Common myeloid progenitor, CD34-positive (primary cell): ENCODE measurements at regions not wholly inside any gene's neighbourhood (a gene's known extent, or its start where the extent isn't known, plus 50 kb on each side); places are given as distances from the start of the nearest gene placed in this dataset.
A peak's percentile ranks its signal among the peaks of the same experiment; 100 is the strongest.

Source experiments
- CTCF ChIA-PET: fragments of 350-600 bp; sonication (Branson Sonifier 250); formaldehyde crosslinking; loops from one replicate; lab custom pipeline; 2021; ENCODE audit warnings: antibody characterized with exemption; lab: Charles Lee
- POLR2A ChIA-PET: fragments of 350-600 bp; sonication (Branson Sonifier 250); formaldehyde crosslinking; loops from one replicate; lab custom pipeline; 2021; ENCODE audit warnings: antibody characterized with exemption; lab: Charles Lee
- DNase-seq, 3 donors: peaks; one replicate each; pipeline versions ENCODE4 v3.0.0 to v3.0.0-alpha.2; 2013
- H3K27ac ChIP-seq, 2 experiments: 1 replicate in 1 of 2; 2 replicates in 1 of 2; pipeline ENCODE4 v1.7.0; 2013; ENCODE audit warnings: inconsistent platforms in 2 of 2, low read length in 2 of 2, mild to moderate bottlenecking in 2 of 2, low read depth in 1 of 2, moderate library complexity in 1 of 2; ENCODE audit not compliant: severe bottlenecking in 2 of 2, insufficient read depth in 1 of 2, poor library complexity in 1 of 2
- H3K27me3 ChIP-seq, 5 experiments: replicated peaks in 2 of 5; 1 replicate in 3 of 5; 2 replicates in 2 of 5; pipeline versions ENCODE4 v1.6.1 to v1.7.0; 2013; ENCODE audit warnings: low read length in 4 of 5, mild to moderate bottlenecking in 2 of 5, moderate library complexity in 2 of 5, inconsistent platforms in 1 of 5; ENCODE audit not compliant: insufficient read depth in 5 of 5, control insufficient read depth in 4 of 5
- H3K36me3 ChIP-seq, 4 experiments: 1 replicate in 2 of 4; 2 replicates in 2 of 4; pipeline versions ENCODE4 v1.6.1 to v1.7.0; 2013; ENCODE audit warnings: low read length in 3 of 4, control low read depth in 1 of 4, mild to moderate bottlenecking in 1 of 4; ENCODE audit not compliant: control insufficient read depth in 4 of 4, insufficient read depth in 4 of 4
- H3K4me1 ChIP-seq, 4 experiments: 1 replicate in 3 of 4; 2 replicates in 1 of 4; pipeline versions ENCODE4 v1.6.1 to v1.7.1; 2013; ENCODE audit warnings: low read length in 3 of 4, mild to moderate bottlenecking in 3 of 4, control low read depth in 1 of 4, inconsistent platforms in 1 of 4, moderate library complexity in 1 of 4; ENCODE audit not compliant: control insufficient read depth in 4 of 4, insufficient read depth in 4 of 4; ENCODE audit errors: control extremely low read depth in 1 of 4
- H3K4me3 ChIP-seq, 7 experiments: 1 replicate in 4 of 7; 2 replicates in 3 of 7; pipeline versions ENCODE4 v1.5.1 to v1.7.0; 2013; ENCODE audit warnings: mild to moderate bottlenecking in 7 of 7, low read length in 6 of 7, moderate library complexity in 6 of 7, inconsistent platforms in 2 of 7, low read depth in 2 of 7, control low read depth in 1 of 7; ENCODE audit not compliant: insufficient read depth in 4 of 7, control insufficient read depth in 1 of 7; ENCODE audit errors: extremely low read depth in 1 of 7
- H3K9me3 ChIP-seq, 5 experiments: 1 replicate in 4 of 5; 2 replicates in 1 of 5; pipeline versions ENCODE4 v1.6.1 to v1.7.1; 2013; ENCODE audit warnings: low read length in 4 of 5, mild to moderate bottlenecking in 2 of 5, inconsistent platforms in 1 of 5, low read depth in 1 of 5, moderate library complexity in 1 of 5; ENCODE audit not compliant: control insufficient read depth in 4 of 5, insufficient read depth in 2 of 5; ENCODE audit errors: control extremely low read depth in 1 of 5
- WGBS: methylation state at CpG from one replicate; pipeline ENCODE4 v1.1.5; 2013; ENCODE audit not compliant: insufficient coverage; 5-methylcytosine and 5-hydroxymethylcytosine counted together

DNA sequence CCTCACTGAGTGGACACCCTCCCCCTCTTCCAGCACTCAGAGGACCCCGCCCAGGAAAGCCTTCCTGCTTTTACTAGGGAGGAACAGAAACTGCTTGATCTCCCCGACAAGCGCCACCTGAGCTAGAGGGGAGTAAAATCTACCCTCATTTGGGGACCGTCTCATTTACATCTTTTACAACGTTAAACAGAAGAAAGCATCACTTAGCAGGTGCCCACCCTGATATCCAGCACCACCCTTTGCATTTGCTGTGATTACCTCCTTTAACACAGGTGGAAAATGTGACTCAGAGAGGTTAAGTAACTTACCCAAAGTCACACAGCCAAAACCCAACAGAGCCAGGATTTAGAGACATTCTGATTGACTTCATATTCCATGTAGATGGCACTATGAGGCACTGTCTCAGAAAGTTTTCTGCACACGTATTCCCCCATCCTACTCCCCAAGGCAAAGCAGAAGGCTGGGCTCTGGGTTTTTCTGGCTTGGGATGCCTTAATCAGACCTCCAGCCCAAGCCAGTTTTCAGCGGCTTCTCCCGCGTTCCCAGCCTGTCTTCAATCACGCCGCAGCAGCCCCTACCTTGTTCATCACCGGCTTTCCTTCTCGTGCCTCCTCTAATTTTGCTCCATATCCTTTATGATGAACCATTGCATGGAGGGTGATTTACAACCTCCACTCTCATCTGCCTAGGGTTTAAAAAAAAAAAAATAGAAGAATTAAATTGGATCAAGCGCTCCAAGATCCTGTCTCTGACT, 314.6 kb upstream of the PROK2 start:
- peaks cover 14 to 47% (median 30%) of the 10 kb centered on the region in 4 experiments for H3K4me1 ChIP-seq
- no peak for DNase-seq
- POLR2A ChIA-PET = no interaction called here
- H3K4me3 ChIP-seq = peak overlapping the region in 4 of 7 experiments; percentile 50 to 73 (median 60)
- H3K27ac ChIP-seq = peak overlapping the region in 1 of 2 experiments; percentile 88
- H3K27me3 ChIP-seq = no peaks in the 10 kb centered on the region
- H3K9me3 ChIP-seq = no peaks in the 10 kb centered on the region
- CTCF ChIA-PET = interaction anchor here (1.4 kb wide), 1 partner anchor 44 kb away, joined by 3 read pairs; no protein-coding TSS in a partner anchor
- WGBS = 80% methylated on average over 9 of the region's 14 CpGs
- H3K36me3 ChIP-seq = no peaks in the 10 kb centered on the region

GRCh38 chr3:72097053-72097452, 312.1 kb upstream of the PROK2 start:
- no peak for DNase-seq
- no peak overlapping the region for H3K27ac ChIP-seq
- ChIA-PET CTCF (interaction anchor here (0.5 to 1.4 kb wide), 2 partner anchors 13 to 319 kb away, joined by 3 to 4 read pairs; no protein-coding TSS in a partner anchor), POLR2A (no interaction called here)
- no peak overlapping the region for H3K4me3 ChIP-seq
- H3K4me1 ChIP-seq = peaks cover 14 to 42% (median 28%) of the 10 kb centered on the region in 4 experiments
- H3K36me3 ChIP-seq = no peaks in the 10 kb centered on the region
- no peaks in the 10 kb centered on the region for H3K27me3 ChIP-seq
- no peaks in the 10 kb centered on the region for H3K9me3 ChIP-seq

DNA sequence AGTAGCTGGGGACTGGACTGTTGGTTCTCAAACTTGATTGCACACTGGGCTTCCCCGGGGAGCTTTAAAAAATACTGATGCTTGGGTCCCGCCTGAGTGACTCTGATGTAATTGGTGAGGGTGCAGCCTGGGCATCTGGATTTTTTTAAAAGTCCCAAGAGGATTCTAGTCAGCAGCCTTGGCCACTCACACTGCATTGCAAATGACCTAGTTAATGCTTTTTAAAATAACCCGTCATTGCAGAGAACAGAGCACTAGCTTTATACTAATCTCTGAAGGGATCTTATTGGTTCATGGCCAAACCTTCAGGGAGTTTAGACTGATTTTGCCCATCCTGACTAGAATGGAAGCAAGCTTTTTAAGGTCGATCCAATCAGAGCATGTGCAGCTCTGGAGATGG, 310.6 kb upstream of the PROK2 start:
- H3K4me1 ChIP-seq = peaks cover 4 to 27% (median 15%) of the 10 kb centered on the region in 4 experiments
- ChIA-PET POLR2A (no interaction called here), CTCF (interaction anchor here (0.9 to 1.5 kb wide), 3 partner anchors 16 to 164 kb away, joined by 3 read pairs; no protein-coding TSS in a partner anchor)
- no peak overlapping the region for H3K27ac ChIP-seq
- H3K36me3 ChIP-seq = no peaks in the 10 kb centered on the region
- no peaks in the 10 kb centered on the region for H3K27me3 ChIP-seq
- no peak for DNase-seq
- H3K9me3 ChIP-seq = no peaks in the 10 kb centered on the region
- no peak overlapping the region for H3K4me3 ChIP-seq
- 80% methylated on average over 1 of the region's 4 CpGs for WGBS

- Histone ChIP-seq H3K4me3 (no peak overlapping the region), H3K9me3 (no peaks in the 10 kb centered on the region), H3K4me1 (peaks cover 0 to 11% (median 4%) of the 10 kb centered on the region in 4 experiments), H3K36me3 (no peaks in the 10 kb centered on the region), H3K27me3 (no peaks in the 10 kb centered on the region), H3K27ac (no peak overlapping the region)
- WGBS = 91% methylated on average over 3 of the region's 3 CpGs
- DNase-seq = no peak
- ChIA-PET CTCF (interaction anchor here (1.5 kb wide), 1 partner anchor 10 kb away, joined by 3 read pairs; no protein-coding TSS in a partner anchor), POLR2A (no interaction called here)
Measured at GRCh38 chr3:72093992-72094334, 309.0 kb upstream of the PROK2 start.

DNA sequence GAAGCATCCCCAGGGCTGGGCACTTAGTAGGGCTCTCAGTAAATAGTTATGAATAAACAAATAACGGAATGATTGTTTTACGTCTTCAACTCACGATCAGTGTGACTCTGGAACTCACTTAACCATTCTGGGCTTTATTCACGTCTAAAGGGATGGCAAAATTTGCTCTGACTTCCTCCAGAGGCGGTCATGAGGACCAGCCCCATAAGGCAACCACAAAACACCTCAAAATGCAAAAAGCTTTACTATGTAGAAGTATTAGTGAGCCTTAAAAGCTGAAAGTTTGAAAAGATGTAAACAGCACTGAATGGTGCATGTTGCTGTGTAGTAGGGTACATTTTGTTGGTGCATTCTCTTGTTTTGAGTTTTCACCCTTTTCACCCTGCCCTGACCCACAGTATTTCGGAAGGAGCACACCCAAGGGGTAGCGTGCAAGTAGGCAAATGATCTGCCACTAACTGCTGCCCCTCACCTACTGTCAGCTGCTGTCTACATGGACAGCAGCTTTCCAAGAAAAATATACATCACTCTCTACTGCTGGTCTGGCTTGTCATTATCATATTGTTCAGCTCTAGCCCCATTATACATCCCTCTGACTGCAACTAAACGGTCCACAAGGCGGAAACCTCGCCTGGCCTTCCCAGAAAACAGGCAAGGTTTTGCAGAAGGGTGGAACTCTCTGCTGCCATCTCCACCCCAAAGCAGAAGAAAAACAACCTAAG, 308.5 kb upstream of the PROK2 start:
- no peaks in the 10 kb centered on the region for H3K9me3 ChIP-seq
- peaks cover 0 to 8% (median 3%) of the 10 kb centered on the region in 4 experiments for H3K4me1 ChIP-seq
- WGBS = 90% methylated on average over 7 of the region's 10 CpGs
- H3K4me3 ChIP-seq = no peak overlapping the region
- H3K27me3 ChIP-seq = no peaks in the 10 kb centered on the region
- CTCF ChIA-PET = interaction anchor here (1.5 kb wide), 1 partner anchor 10 kb away, joined by 3 read pairs; no protein-coding TSS in a partner anchor
- POLR2A ChIA-PET = interaction anchor here (0.7 kb wide), 1 partner anchor 291 kb away, joined by 3 read pairs; no protein-coding TSS in a partner anchor
- no peak overlapping the region for H3K27ac ChIP-seq
- DNase-seq = peak in 1 of 3 donors; percentile 22
- H3K36me3 ChIP-seq = no peaks in the 10 kb centered on the region

DNA sequence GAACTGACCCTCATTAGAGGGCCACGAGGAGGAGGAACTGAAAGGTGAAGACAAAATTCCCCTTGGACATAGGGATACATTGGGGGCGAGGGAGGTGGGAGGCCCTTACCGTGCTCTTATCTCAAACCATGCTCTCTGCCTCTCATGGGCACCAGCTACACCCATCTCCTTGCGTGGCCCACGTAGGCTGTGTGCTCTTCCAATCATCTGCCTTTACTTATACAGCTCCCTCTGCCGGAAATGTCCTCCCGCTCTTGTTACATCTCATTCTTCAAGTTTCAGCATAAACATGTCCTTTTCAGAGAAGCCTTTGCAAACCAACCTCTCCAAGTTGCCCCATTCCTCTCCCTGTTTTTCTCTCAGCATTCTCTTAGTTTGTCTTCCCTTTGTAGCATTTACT, 307.8 kb upstream of the PROK2 start:
- H3K4me3 ChIP-seq = no peak overlapping the region
- H3K27me3 ChIP-seq = no peaks in the 10 kb centered on the region
- no peak for DNase-seq
- no peaks in the 10 kb centered on the region for H3K36me3 ChIP-seq
- H3K4me1 ChIP-seq = peaks cover 0 to 6% (median 3%) of the 10 kb centered on the region in 4 experiments
- no peak overlapping the region for H3K27ac ChIP-seq
- CTCF ChIA-PET = no interaction called here
- WGBS = 95% methylated on average over 7 of the region's 7 CpGs
- no peaks in the 10 kb centered on the region for H3K9me3 ChIP-seq
- POLR2A ChIA-PET = interaction anchor here (0.7 kb wide), 1 partner anchor 290 kb away, joined by 3 read pairs; no protein-coding TSS in a partner anchor
